SK-N-SH treated with all-trans-retinoic acid at 6 μM for 48 hours (cell line): ENCODE measurements at regions not wholly inside any gene's neighbourhood (a gene's known extent, or its start where the extent isn't known, plus 50 kb on each side); places are given as distances from the start of the nearest gene placed in this dataset.

ENCODE experiments used
- ATAC-seq: fragments of 200-7000 bp; cut with Tn5 transposase; 3 replicates; pipeline ENCODE4 v1.9.1; 2020; ENCODE audit warnings: mild to moderate bottlenecking, moderate library complexity
- ARNTL ChIP-seq: fragments of 450-650 bp; formaldehyde crosslinking; IDR thresholded peaks from 2 replicates; pipeline ENCODE4 v1.5.0; 2020; ENCODE audit warnings: low read depth, mild to moderate bottlenecking, moderate library complexity, borderline replicate concordance
- BACH2 ChIP-seq: fragments of 250-450 bp; sonication (Bioruptor Pico); IDR thresholded peaks from 2 replicates; pipeline ENCODE4 v1.9.0; 2021; ENCODE audit warnings: mild to moderate bottlenecking, borderline replicate concordance
- CREB5 ChIP-seq: fragments of 250-450 bp; sonication (Bioruptor Pico); IDR thresholded peaks from 2 replicates; pipeline ENCODE4 v1.5.1; 2020; ENCODE audit warnings: low read depth, mild to moderate bottlenecking, moderate library complexity
- CSDC2 ChIP-seq: fragments of 250-450 bp; sonication (Bioruptor Pico); IDR thresholded peaks from 2 replicates; pipeline ENCODE4 v1.5.0; 2020; ENCODE audit warnings: mild to moderate bottlenecking, moderate library complexity
- ESRRG ChIP-seq: fragments of 250-450 bp; sonication (Bioruptor Pico); IDR thresholded peaks from 2 replicates; pipeline ENCODE4 v1.6.1; 2021; ENCODE audit warnings: mild to moderate bottlenecking
- GLIS3 ChIP-seq: fragments of 250-450 bp; sonication (Bioruptor Pico); IDR thresholded peaks from 2 replicates; pipeline ENCODE4 v1.5.0; 2020; ENCODE audit warnings: mild to moderate bottlenecking, moderate library complexity
- ISL1 ChIP-seq: fragments of 250-450 bp; sonication (Bioruptor Pico); IDR thresholded peaks from 2 replicates; pipeline ENCODE4 v2.1.2; 2022; ENCODE audit warnings: mild to moderate bottlenecking, moderate library complexity
- POU6F1 ChIP-seq: fragments of 250-450 bp; sonication (Bioruptor Pico); IDR thresholded peaks from 2 replicates; pipeline ENCODE4 v1.8.0; 2021; ENCODE audit warnings: low read depth, mild to moderate bottlenecking, moderate library complexity, borderline replicate concordance
- PPARA ChIP-seq: fragments of 250-450 bp; sonication (Bioruptor Pico); IDR thresholded peaks from 2 replicates; pipeline ENCODE4 v1.5.0; 2020; ENCODE audit warnings: mild to moderate bottlenecking, borderline replicate concordance
- RARB ChIP-seq: fragments of 250-450 bp; sonication (Bioruptor Pico); IDR thresholded peaks from 2 replicates; pipeline ENCODE4 v1.8.0; 2021; ENCODE audit warnings: mild to moderate bottlenecking, moderate library complexity
- SNAI2 ChIP-seq: fragments of 250-450 bp; sonication (Bioruptor Pico); IDR thresholded peaks from 2 replicates; pipeline ENCODE4 v1.5.0; 2020; ENCODE audit warnings: mild to moderate bottlenecking, moderate library complexity
- TCF4 ChIP-seq: fragments of 250-450 bp; sonication (Bioruptor Pico); IDR thresholded peaks from 2 replicates; pipeline ENCODE4 v1.8.0; 2021; ENCODE audit warnings: mild to moderate bottlenecking, moderate library complexity, borderline replicate concordance
- TOX ChIP-seq: fragments of 250-450 bp; sonication (Bioruptor Pico); IDR thresholded peaks from 2 replicates; pipeline ENCODE4 v1.8.0; 2021; ENCODE audit warnings: mild to moderate bottlenecking, moderate library complexity, borderline replicate concordance
- ZC3H10 ChIP-seq: fragments of 250-450 bp; sonication (Bioruptor Pico); IDR thresholded peaks from 2 replicates; pipeline ENCODE4 v1.5.1; 2021; ENCODE audit warnings: mild to moderate bottlenecking, moderate library complexity
- ZFP3 ChIP-seq: fragments of 250-450 bp; sonication (Bioruptor Pico); IDR thresholded peaks from 2 replicates; pipeline ENCODE4 v1.5.0; 2020; ENCODE audit warnings: mild to moderate bottlenecking, moderate library complexity
- ZFP30 ChIP-seq: fragments of 450-650 bp; formaldehyde crosslinking; IDR thresholded peaks from 2 replicates; pipeline ENCODE4 v1.5.0; 2022; ENCODE audit warnings: mild to moderate bottlenecking, moderate library complexity
- ZNF565 ChIP-seq: fragments of 450-650 bp; formaldehyde crosslinking; conservative IDR thresholded peaks from 2 replicates; pipeline ENCODE4 v1.5.0; 2020; ENCODE audit warnings: low read depth, mild to moderate bottlenecking, moderate library complexity
- ZNF70 ChIP-seq: fragments of 450-650 bp; formaldehyde crosslinking; IDR thresholded peaks from 2 replicates; pipeline ENCODE4 v1.5.0; 2020; ENCODE audit warnings: mild to moderate bottlenecking, moderate library complexity
- ZNF8 ChIP-seq: fragments of 450-650 bp; formaldehyde crosslinking; IDR thresholded peaks from 2 replicates; pipeline ENCODE4 v1.5.0; 2020; ENCODE audit warnings: mild to moderate bottlenecking, moderate library complexity
- TF ChIP-seq, protein P1 (sequence below): fragments of 250-450 bp; sonication (Bioruptor Pico); IDR thresholded peaks from 2 replicates; pipeline ENCODE4 v1.5.0; 2020; ENCODE audit warnings: mild to moderate bottlenecking, moderate library complexity
- TF ChIP-seq, protein P2 (sequence below): fragments of 250-450 bp; sonication (Bioruptor Pico); IDR thresholded peaks from 2 replicates; pipeline ENCODE4 v1.8.0; 2020; ENCODE audit warnings: mild to moderate bottlenecking, moderate library complexity, borderline replicate concordance
- TF ChIP-seq, protein P3 (sequence below): fragments of 250-450 bp; sonication (Bioruptor Pico); IDR thresholded peaks from 2 replicates; pipeline ENCODE4 v1.5.1; 2021; ENCODE audit warnings: mild to moderate bottlenecking, moderate library complexity

DNA sequence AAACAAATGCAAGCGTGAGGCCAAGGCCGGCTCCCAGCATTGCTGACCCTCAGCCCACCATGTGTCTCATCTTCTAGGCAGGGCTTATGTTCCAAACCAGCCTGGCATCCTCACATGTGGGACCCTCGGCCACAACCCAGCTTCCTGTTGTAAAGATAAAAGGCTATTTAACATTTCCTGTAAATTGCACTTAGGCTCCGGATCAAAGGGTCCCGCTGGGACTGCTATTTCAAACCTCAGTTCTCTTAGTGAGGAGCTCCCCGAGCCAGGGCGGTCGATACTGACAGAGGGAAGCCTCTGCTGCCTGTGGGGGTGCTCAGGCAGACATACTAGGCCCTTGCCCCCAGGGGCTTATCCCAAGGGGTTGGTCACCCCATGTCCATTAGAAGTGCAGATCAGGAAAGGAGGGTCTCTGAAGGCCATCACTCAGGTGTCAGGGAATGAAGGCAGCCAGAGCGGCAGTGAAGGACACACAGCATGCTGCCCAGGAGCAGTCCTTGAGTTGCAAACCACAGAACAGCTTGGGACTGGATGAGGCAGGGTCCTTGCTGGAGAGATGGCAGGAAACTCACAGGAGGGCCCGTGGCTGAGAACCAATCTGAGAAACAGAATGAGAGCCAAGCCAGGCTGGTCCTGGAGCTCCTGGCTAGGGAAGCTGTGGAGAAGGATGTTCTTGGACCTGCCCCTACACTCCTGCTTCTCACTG is 239.9 kb downstream of the TLE3 start:
- no peak for ATAC-seq
- no peak for TF ChIP-seq ZNF565 (CRISPR knock-in tag)

DNA sequence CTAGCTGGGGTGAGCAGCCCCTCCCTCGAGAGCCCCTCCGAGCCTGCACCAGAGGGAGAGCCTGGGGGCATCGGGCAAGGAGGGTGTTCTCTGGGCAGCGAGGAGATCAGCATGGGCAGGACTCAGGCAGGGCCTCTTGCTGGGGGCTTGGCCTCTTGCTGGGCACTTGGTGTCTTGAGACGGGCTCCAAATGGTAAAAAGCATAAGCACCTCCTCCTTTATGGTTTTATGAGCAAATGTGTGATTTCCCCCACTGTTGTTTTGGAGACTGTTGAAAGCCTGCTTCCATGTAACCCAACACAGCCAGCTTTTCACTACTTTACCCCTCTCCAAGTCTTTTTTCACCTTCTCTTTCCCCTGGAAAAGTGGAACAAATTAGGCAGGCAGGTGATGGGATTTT is 239.3 kb downstream of the TLE3 start:
- TF ChIP-seq SNAI2 = no peak
- no peak for TF ChIP-seq CREB5 (CRISPR knock-in tag)
- no peak for TF ChIP-seq ZC3H10
- no peak for TF ChIP-seq ESRRG (CRISPR knock-in tag)
- TF ChIP-seq, protein P1, sequence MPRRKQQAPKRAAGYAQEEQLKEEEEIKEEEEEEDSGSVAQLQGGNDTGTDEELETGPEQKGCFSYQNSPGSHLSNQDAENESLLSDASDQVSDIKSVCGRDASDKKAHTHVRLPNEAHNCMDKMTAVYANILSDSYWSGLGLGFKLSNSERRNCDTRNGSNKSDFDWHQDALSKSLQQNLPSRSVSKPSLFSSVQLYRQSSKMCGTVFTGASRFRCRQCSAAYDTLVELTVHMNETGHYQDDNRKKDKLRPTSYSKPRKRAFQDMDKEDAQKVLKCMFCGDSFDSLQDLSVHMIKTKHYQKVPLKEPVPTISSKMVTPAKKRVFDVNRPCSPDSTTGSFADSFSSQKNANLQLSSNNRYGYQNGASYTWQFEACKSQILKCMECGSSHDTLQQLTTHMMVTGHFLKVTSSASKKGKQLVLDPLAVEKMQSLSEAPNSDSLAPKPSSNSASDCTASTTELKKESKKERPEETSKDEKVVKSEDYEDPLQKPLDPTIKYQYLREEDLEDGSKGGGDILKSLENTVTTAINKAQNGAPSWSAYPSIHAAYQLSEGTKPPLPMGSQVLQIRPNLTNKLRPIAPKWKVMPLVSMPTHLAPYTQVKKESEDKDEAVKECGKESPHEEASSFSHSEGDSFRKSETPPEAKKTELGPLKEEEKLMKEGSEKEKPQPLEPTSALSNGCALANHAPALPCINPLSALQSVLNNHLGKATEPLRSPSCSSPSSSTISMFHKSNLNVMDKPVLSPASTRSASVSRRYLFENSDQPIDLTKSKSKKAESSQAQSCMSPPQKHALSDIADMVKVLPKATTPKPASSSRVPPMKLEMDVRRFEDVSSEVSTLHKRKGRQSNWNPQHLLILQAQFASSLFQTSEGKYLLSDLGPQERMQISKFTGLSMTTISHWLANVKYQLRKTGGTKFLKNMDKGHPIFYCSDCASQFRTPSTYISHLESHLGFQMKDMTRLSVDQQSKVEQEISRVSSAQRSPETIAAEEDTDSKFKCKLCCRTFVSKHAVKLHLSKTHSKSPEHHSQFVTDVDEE (CRISPR knock-in tag) = no peak
- no peak for TF ChIP-seq ZNF70 (CRISPR knock-in tag)
- no peak for TF ChIP-seq POU6F1 (CRISPR knock-in tag)
- no peak for TF ChIP-seq RARB (CRISPR knock-in tag)
- TF ChIP-seq ISL1 = no peak
- TF ChIP-seq BACH2 (CRISPR knock-in tag) = no peak
- TF ChIP-seq ZNF565 (CRISPR knock-in tag) = no peak
- no peak for TF ChIP-seq ZNF8
- no peak for TF ChIP-seq CSDC2 (CRISPR knock-in tag)
- no peak for TF ChIP-seq TOX
- no peak for TF ChIP-seq TCF4 (CRISPR knock-in tag)
- no peak for TF ChIP-seq ZFP30 (CRISPR knock-in tag)
- no peak for TF ChIP-seq GLIS3
- TF ChIP-seq PPARA (CRISPR knock-in tag) = no peak
- no peak for ATAC-seq

GRCh38 chr15:69859866-69860265 is 237.9 kb downstream of the TLE3 start:
- ATAC-seq = no peak
- TF ChIP-seq TOX (no peak), ARNTL (CRISPR knock-in tag) (no peak), PPARA (CRISPR knock-in tag) (no peak), GLIS3 (no peak), ZNF565 (CRISPR knock-in tag) (no peak), TCF4 (CRISPR knock-in tag) (no peak), ZFP3 (CRISPR knock-in tag) (no peak), ESRRG (CRISPR knock-in tag) (no peak), BACH2 (CRISPR knock-in tag) (no peak), CSDC2 (CRISPR knock-in tag) (no peak), ZFP30 (CRISPR knock-in tag) (no peak)
- TF ChIP-seq, protein P2, sequence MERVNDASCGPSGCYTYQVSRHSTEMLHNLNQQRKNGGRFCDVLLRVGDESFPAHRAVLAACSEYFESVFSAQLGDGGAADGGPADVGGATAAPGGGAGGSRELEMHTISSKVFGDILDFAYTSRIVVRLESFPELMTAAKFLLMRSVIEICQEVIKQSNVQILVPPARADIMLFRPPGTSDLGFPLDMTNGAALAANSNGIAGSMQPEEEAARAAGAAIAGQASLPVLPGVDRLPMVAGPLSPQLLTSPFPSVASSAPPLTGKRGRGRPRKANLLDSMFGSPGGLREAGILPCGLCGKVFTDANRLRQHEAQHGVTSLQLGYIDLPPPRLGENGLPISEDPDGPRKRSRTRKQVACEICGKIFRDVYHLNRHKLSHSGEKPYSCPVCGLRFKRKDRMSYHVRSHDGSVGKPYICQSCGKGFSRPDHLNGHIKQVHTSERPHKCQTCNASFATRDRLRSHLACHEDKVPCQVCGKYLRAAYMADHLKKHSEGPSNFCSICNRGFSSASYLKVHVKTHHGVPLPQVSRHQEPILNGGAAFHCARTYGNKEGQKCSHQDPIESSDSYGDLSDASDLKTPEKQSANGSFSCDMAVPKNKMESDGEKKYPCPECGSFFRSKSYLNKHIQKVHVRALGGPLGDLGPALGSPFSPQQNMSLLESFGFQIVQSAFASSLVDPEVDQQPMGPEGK (CRISPR knock-in tag) = no peak
- TF ChIP-seq, protein P1 (CRISPR knock-in tag) = no peak
- TF ChIP-seq, protein P3, sequence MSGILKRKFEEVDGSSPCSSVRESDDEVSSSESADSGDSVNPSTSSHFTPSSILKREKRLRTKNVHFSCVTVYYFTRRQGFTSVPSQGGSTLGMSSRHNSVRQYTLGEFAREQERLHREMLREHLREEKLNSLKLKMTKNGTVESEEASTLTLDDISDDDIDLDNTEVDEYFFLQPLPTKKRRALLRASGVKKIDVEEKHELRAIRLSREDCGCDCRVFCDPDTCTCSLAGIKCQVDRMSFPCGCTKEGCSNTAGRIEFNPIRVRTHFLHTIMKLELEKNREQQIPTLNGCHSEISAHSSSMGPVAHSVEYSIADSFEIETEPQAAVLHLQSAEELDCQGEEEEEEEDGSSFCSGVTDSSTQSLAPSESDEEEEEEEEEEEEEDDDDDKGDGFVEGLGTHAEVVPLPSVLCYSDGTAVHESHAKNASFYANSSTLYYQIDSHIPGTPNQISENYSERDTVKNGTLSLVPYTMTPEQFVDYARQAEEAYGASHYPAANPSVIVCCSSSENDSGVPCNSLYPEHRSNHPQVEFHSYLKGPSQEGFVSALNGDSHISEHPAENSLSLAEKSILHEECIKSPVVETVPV (CRISPR knock-in tag) = no peak
